SK-N-SH (cell line): ENCODE measurements at regions not wholly inside any gene's neighbourhood (a gene's known extent, or its start where the extent isn't known, plus 50 kb on each side); places are given as distances from the start of the nearest gene placed in this dataset.

Source experiments
- CTCF ChIA-PET: fragments of 300-600, 350-600 bp; formaldehyde crosslinking; extraction: SDS; loops from one replicate; lab custom pipeline; 2021; lab: Yijun Ruan, JAX
- POLR2A ChIA-PET: fragments of 350-600 bp; sonication (Branson Sonifier 250); formaldehyde crosslinking; extraction: SDS; loops from one replicate; lab custom pipeline; 2020; ENCODE audit warnings: antibody characterized with exemption, inconsistent platforms; lab: Yijun Ruan, JAX
- DNase-seq: peaks from one replicate; pipeline ENCODE4 v3.0.0; 2012
- H2AFZ ChIP-seq: fragments of 200-600 bp; sonication (generic); 2 replicates; pipeline ENCODE4 v1.8.1; 2016; ENCODE audit warnings: antibody characterized with exemption, mild to moderate bottlenecking, low read depth
- H3F3A ChIP-seq: fragments of 200-600 bp; sonication (generic); replicated peaks from 2 replicates; pipeline ENCODE3; 2016; ENCODE audit warnings: antibody characterized with exemption, mild to moderate bottlenecking; ENCODE audit not compliant: insufficient read depth
- H3K27ac ChIP-seq, 2 experiments: fragments of 200-500 bp in 1 of 2; fragments of 200-600 bp in 1 of 2; sonication (Bioruptor generic) in 1 of 2; sonication (generic), shearing (Covaris generic) in 1 of 2; 2 replicates each; pipeline versions ENCODE4 v1.5.1 to v1.6.1; 2014 to 2016; ENCODE audit warnings: low read depth in 2 of 2, inconsistent platforms in 1 of 2, low read length in 1 of 2, mild to moderate bottlenecking in 1 of 2, mixed read lengths in 1 of 2
- H3K27me3 ChIP-seq: fragments of 200-600 bp; sonication (generic), shearing (Covaris generic); 2 replicates; pipeline ENCODE4 v1.6.1; 2016; ENCODE audit warnings: mixed run types; ENCODE audit not compliant: insufficient read depth
- H3K36me3 ChIP-seq, 2 experiments: fragments of 200-500 bp in 1 of 2; fragments of 200-600 bp in 1 of 2; sonication (Bioruptor generic) in 1 of 2; sonication (generic) in 1 of 2; replicated peaks in 1 of 2; 2 replicates each; pipeline versions ENCODE3 to v1.5.1; 2014 to 2016; ENCODE audit warnings: low read length in 1 of 2, mild to moderate bottlenecking in 1 of 2; ENCODE audit not compliant: insufficient read depth in 2 of 2, control insufficient read depth in 1 of 2
- H3K4me1 ChIP-seq, 2 experiments: fragments of 200-500 bp in 1 of 2; fragments of 200-600 bp in 1 of 2; sonication (Bioruptor generic) in 1 of 2; sonication (generic), shearing (Covaris generic) in 1 of 2; 2 replicates each; pipeline versions ENCODE4 v1.5.1 to v1.6.1; 2014 to 2016; ENCODE audit warnings: low read depth in 1 of 2, low read length in 1 of 2, mixed run types in 1 of 2; ENCODE audit not compliant: insufficient read depth in 2 of 2, control insufficient read depth in 1 of 2
- H3K4me2 ChIP-seq: fragments of 200-600 bp; sonication (generic), shearing (Covaris generic); 2 replicates; pipeline ENCODE4 v1.6.1; 2017; ENCODE audit warnings: mixed run types
- H3K4me3 ChIP-seq, 2 experiments: fragments of 200-500 bp in 1 of 2; fragments of 200-600 bp in 1 of 2; sonication (Bioruptor generic) in 1 of 2; sonication (generic), shearing (Covaris generic) in 1 of 2; 2 replicates each; pipeline versions ENCODE4 v1.5.1 to v1.8.1; 2014 to 2016; ENCODE audit warnings: low read depth in 2 of 2, inconsistent platforms in 1 of 2, low read length in 1 of 2, mild to moderate bottlenecking in 1 of 2, mixed read lengths in 1 of 2, moderate library complexity in 1 of 2
- H3K79me2 ChIP-seq: fragments of 200-600 bp; sonication (generic); 2 replicates; pipeline ENCODE4 v1.8.1; 2017; ENCODE audit warnings: mild to moderate bottlenecking; ENCODE audit not compliant: insufficient read depth
- H3K9ac ChIP-seq: fragments of 200-600 bp; sonication (generic); 2 replicates; pipeline ENCODE4 v1.6.1; 2017; ENCODE audit warnings: mixed run types
- H3K9me2 ChIP-seq: fragments of 200-600 bp; sonication (generic); 2 replicates; pipeline ENCODE4 v1.6.1; 2017; ENCODE audit warnings: mixed run types
- H3K9me3 ChIP-seq: fragments of 200-600 bp; sonication (generic); 2 replicates; pipeline ENCODE4 v1.6.1; 2017; ENCODE audit warnings: mixed run types, mild to moderate bottlenecking, moderate library complexity
- H4K20me1 ChIP-seq: fragments of 200-600 bp; sonication (generic); 2 replicates; pipeline ENCODE4 v1.6.1; 2017; ENCODE audit warnings: mild to moderate bottlenecking, mixed run types; ENCODE audit not compliant: insufficient read depth
- FOSL2 ChIP-seq: IDR thresholded peaks from 2 replicates; pipeline ENCODE4 v1.4.0; 2012; ENCODE audit warnings: low read depth, mild to moderate bottlenecking, moderate library complexity, borderline replicate concordance
- FOXJ3 ChIP-seq: sonication (generic); formaldehyde crosslinking; IDR thresholded peaks from 2 replicates; pipeline ENCODE4 v1.5.1; 2020; ENCODE audit warnings: mild to moderate bottlenecking, missing genetic modification reagents
- MXI1 ChIP-seq: IDR thresholded peaks from 2 replicates; pipeline ENCODE4 v1.6.1; 2012; ENCODE audit warnings: mild to moderate bottlenecking, low read depth, low read length, improper control_type of control experiment
- RAD21 ChIP-seq: IDR thresholded peaks from 2 replicates; pipeline ENCODE4 v1.6.1; 2012; ENCODE audit warnings: mild to moderate bottlenecking, low read length
- RCOR1 ChIP-seq: fragments of 150-350 bp; IDR thresholded peaks from 2 replicates; pipeline ENCODE4 v1.6.1; 2017; ENCODE audit warnings: antibody characterized with exemption, low read length
- SMC3 ChIP-seq: IDR thresholded peaks from 2 replicates; pipeline ENCODE4 v1.6.1; 2012; ENCODE audit warnings: low read depth, low read length, improper control_type of control experiment
- TEAD4 ChIP-seq: IDR thresholded peaks from 2 replicates; pipeline ENCODE4 v1.4.0; 2012; ENCODE audit warnings: mild to moderate bottlenecking, borderline replicate concordance; ENCODE audit not compliant: insufficient read depth
- WGBS: methylation state at CpG from one replicate; pipeline ENCODE4 v1.1.6; 2017; ENCODE audit warnings: low lambda C conversion rate; 5-methylcytosine and 5-hydroxymethylcytosine counted together
- TF ChIP-seq, protein P1 (sequence below): IDR thresholded peaks from 2 replicates; pipeline ENCODE4 v1.6.1; 2012; ENCODE audit warnings: mild to moderate bottlenecking, low read depth, low read length, moderate library complexity
- TF ChIP-seq, protein P2 (sequence below): IDR thresholded peaks from 2 replicates; pipeline ENCODE4 v1.4.0; 2012; ENCODE audit warnings: low read depth, borderline replicate concordance
- TF ChIP-seq, protein P3 (sequence below): fragments of 200-600 bp; sonication (generic); IDR thresholded peaks from 2 replicates; pipeline ENCODE4 v1.6.1; 2017; ENCODE audit warnings: antibody characterized with exemption, mild to moderate bottlenecking, moderate library complexity
- TF ChIP-seq, protein P4 (sequence below): IDR thresholded peaks from 2 replicates; pipeline ENCODE4 v1.4.0; 2012; ENCODE audit warnings: low read depth, borderline replicate concordance

DNA sequence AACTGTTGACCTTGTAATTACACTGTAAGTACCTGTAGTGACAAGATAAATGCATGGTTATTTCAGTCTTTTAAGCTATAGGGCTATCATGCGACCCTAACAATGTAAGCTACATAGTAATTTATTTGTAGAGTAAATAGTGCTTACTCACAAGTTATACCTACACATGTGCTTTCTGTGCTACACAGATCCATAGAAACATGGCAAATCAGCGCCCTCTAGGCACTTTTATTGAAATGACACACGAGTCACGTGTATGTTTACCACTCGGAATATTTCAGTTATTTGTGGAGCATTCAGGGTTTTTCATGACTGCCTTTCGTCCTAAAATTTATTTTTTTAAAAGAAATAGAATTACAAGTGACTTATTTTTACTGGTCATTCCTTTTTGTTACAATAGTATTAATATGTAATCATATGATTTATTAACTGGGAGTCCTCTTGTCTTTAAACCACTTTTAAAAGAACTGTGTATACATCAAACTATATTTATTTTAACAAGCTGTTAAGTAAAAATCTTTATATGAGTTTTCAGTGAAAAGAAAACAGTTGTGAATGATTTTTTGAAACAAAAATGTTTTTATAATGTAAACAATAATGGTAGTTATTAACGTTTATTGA is 1242.3 kb upstream of the WWC1 start:
- CTCF ChIA-PET, result interaction anchor here (0.7 to 4.4 kb wide), 32 partner anchors 8 to 1419 kb away, joined by 3 to 28 read pairs (median 4); partner anchors contain the start of gene TENM2

DNA sequence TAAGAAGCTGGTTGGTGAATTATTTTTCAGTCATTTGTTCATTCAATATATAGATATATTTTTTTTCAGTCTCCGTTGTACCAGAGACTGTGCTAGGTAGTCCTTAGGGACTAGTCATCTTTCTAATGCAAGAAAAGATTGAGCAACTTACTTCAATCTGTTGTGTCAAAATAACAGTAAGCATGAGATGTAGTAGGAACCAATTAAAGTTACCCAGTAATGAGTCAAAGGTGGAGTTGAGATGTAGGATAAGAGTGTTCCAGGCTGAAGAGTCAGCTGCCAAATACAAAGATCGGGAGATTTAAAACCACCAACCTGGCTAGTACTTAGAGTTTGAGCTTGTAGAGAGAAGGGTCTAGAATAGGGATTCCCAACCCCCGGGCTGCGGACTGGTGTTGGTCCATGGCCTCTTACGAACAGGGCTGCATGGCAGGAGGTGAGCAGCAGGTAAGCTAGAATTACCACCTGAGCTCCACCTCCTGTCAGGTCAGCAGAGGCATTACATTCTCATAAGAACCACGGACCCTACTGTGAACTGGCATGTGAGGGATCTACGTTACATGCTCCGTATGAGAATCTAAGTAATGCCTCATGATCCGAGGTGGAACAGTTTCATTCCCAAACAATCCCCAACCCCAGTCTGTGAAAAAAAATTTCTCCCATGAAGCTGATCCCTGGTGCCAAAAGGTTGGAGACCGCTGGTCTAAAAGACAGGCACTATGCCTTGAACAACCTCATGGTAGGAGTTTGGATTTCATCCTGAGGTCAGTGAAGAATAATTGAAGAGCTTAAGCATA is 1241.5 kb upstream of the WWC1 start:
- no peak overlapping the region for H3K4me2 ChIP-seq
- no peak overlapping the region for H3K9ac ChIP-seq
- CTCF ChIA-PET, result interaction anchor here (0.7 to 4.4 kb wide), 21 partner anchors 9 to 1420 kb away, joined by 3 to 28 read pairs (median 4); partner anchors contain the start of gene TENM2
- H3K79me2 ChIP-seq, result no peaks in the 10 kb centered on the region
- H4K20me1 ChIP-seq, result no peaks in the 10 kb centered on the region
- no peaks in the 10 kb centered on the region for H3K9me3 ChIP-seq
- H3K27ac ChIP-seq, result no peak overlapping the region
- TF ChIP-seq RCOR1 (no peak), TEAD4 (no peak), RAD21 (no peak)
- TF ChIP-seq, protein P1, sequence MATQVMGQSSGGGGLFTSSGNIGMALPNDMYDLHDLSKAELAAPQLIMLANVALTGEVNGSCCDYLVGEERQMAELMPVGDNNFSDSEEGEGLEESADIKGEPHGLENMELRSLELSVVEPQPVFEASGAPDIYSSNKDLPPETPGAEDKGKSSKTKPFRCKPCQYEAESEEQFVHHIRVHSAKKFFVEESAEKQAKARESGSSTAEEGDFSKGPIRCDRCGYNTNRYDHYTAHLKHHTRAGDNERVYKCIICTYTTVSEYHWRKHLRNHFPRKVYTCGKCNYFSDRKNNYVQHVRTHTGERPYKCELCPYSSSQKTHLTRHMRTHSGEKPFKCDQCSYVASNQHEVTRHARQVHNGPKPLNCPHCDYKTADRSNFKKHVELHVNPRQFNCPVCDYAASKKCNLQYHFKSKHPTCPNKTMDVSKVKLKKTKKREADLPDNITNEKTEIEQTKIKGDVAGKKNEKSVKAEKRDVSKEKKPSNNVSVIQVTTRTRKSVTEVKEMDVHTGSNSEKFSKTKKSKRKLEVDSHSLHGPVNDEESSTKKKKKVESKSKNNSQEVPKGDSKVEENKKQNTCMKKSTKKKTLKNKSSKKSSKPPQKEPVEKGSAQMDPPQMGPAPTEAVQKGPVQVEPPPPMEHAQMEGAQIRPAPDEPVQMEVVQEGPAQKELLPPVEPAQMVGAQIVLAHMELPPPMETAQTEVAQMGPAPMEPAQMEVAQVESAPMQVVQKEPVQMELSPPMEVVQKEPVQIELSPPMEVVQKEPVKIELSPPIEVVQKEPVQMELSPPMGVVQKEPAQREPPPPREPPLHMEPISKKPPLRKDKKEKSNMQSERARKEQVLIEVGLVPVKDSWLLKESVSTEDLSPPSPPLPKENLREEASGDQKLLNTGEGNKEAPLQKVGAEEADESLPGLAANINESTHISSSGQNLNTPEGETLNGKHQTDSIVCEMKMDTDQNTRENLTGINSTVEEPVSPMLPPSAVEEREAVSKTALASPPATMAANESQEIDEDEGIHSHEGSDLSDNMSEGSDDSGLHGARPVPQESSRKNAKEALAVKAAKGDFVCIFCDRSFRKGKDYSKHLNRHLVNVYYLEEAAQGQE, result no peak
- 61% methylated on average over 9 of the region's 10 CpGs for WGBS
- no peak overlapping the region for H3K4me3 ChIP-seq
- H2AFZ ChIP-seq, result no peak overlapping the region
- H3F3A ChIP-seq, result no peaks in the 10 kb centered on the region
- no peaks in the 10 kb centered on the region for H3K27me3 ChIP-seq
- H3K36me3 ChIP-seq, result no peaks in the 10 kb centered on the region
- no peaks in the 10 kb centered on the region for H3K9me2 ChIP-seq
- no peak for DNase-seq
- POLR2A ChIA-PET, result no interaction called here
- no peaks in the 10 kb centered on the region for H3K4me1 ChIP-seq

More for the DNA sequence above, 1242.3 kb upstream of the WWC1 start:
- Histone ChIP-seq H3K9me2 (no peaks in the 10 kb centered on the region), H3K4me3 (no peak overlapping the region), H3K27ac (no peak overlapping the region), H2AFZ (no peak overlapping the region), H3K36me3 (no peaks in the 10 kb centered on the region), H3F3A (no peaks in the 10 kb centered on the region), H3K4me1 (no peaks in the 10 kb centered on the region), H3K9me3 (no peaks in the 10 kb centered on the region), H3K79me2 (no peaks in the 10 kb centered on the region), H3K27me3 (no peaks in the 10 kb centered on the region), H3K4me2 (no peak overlapping the region), H4K20me1 (no peaks in the 10 kb centered on the region), H3K9ac (no peak overlapping the region)
- POLR2A ChIA-PET, result no interaction called here
- TF ChIP-seq, protein P2, sequence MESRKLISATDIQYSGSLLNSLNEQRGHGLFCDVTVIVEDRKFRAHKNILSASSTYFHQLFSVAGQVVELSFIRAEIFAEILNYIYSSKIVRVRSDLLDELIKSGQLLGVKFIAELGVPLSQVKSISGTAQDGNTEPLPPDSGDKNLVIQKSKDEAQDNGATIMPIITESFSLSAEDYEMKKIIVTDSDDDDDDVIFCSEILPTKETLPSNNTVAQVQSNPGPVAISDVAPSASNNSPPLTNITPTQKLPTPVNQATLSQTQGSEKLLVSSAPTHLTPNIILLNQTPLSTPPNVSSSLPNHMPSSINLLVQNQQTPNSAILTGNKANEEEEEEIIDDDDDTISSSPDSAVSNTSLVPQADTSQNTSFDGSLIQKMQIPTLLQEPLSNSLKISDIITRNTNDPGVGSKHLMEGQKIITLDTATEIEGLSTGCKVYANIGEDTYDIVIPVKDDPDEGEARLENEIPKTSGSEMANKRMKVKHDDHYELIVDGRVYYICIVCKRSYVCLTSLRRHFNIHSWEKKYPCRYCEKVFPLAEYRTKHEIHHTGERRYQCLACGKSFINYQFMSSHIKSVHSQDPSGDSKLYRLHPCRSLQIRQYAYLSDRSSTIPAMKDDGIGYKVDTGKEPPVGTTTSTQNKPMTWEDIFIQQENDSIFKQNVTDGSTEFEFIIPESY, result no peak
- TF ChIP-seq SMC3, result peak; percentile 56
- TF ChIP-seq FOXJ3, result no peak
- no peak for TF ChIP-seq FOSL2
- TF ChIP-seq, protein P3, sequence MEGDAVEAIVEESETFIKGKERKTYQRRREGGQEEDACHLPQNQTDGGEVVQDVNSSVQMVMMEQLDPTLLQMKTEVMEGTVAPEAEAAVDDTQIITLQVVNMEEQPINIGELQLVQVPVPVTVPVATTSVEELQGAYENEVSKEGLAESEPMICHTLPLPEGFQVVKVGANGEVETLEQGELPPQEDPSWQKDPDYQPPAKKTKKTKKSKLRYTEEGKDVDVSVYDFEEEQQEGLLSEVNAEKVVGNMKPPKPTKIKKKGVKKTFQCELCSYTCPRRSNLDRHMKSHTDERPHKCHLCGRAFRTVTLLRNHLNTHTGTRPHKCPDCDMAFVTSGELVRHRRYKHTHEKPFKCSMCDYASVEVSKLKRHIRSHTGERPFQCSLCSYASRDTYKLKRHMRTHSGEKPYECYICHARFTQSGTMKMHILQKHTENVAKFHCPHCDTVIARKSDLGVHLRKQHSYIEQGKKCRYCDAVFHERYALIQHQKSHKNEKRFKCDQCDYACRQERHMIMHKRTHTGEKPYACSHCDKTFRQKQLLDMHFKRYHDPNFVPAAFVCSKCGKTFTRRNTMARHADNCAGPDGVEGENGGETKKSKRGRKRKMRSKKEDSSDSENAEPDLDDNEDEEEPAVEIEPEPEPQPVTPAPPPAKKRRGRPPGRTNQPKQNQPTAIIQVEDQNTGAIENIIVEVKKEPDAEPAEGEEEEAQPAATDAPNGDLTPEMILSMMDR, result peak; percentile 75
- TF ChIP-seq MXI1, result peak; percentile 49; the same call in 1 of the 2 replicates
- peak; percentile 82 for TF ChIP-seq RAD21
- TF ChIP-seq, protein P4, sequence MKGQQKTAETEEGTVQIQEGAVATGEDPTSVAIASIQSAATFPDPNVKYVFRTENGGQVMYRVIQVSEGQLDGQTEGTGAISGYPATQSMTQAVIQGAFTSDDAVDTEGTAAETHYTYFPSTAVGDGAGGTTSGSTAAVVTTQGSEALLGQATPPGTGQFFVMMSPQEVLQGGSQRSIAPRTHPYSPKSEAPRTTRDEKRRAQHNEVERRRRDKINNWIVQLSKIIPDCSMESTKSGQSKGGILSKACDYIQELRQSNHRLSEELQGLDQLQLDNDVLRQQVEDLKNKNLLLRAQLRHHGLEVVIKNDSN, result peak; percentile 30; the same call in 1 of the 2 replicates
- DNase-seq, result peak; percentile 43
- WGBS, result 14% methylated on average over 7 of the region's 7 CpGs
